ENCODE measurements at regions not wholly inside any gene's neighbourhood (a gene's known extent, or its start where the extent isn't known, plus 50 kb on each side); places are given as distances from the start of the nearest gene placed in this dataset.

GRCh38 chr11:69922015-69922595 lies 102.9 kb upstream of the FGF3 start:
- no peaks in the 10 kb centered on the region for H3K9me3 ChIP-seq (ENCODE audit: control insufficient read depth in 1 of 2, low read length in 2 of 2)
- Mint-ChIP-seq H3K4me3 (no peak overlapping the region), H3K4me1 (peaks cover 0 to 11% (median 6%) of the 10 kb centered on the region in 4 donors), H3K27me3 (peaks cover 29 to 34% of the 10 kb centered on the region in 2 donors), H3K36me3 (no peaks in the 10 kb centered on the region), H3K27ac (no peak overlapping the region), H3K9me3 (peaks cover 0 to 2% (median 0%) of the 10 kb centered on the region in 8 donors)
- peaks cover 14% of the 10 kb centered on the region for H3K27me3 ChIP-seq (ENCODE audit: insufficient read depth, low read length)
- DNase-seq: no peak
- H3K36me3 ChIP-seq (ENCODE audit: insufficient read depth, low read length): no peaks in the 10 kb centered on the region
- ChIA-PET POLR2A (ENCODE audit: partially characterized antibody) (no interaction called here), CTCF (ENCODE audit: partially characterized antibody) (no interaction called here)
- H3K4me3 ChIP-seq (ENCODE audit: low read length in 2 of 2): no peak overlapping the region
- intact Hi-C loops (cut with micrococcal nuclease): no loop called here
- H3K27ac ChIP-seq (ENCODE audit: low read depth, low read length): no peak overlapping the region
- H3K4me1 ChIP-seq (ENCODE audit: insufficient read depth, low read length): no peaks in the 10 kb centered on the region

GRCh38 chr11:69922596-69923111 lies 103.4 kb upstream of the FGF3 start:
- Mint-ChIP-seq H3K27ac (no peak overlapping the region), H3K36me3 (no peaks in the 10 kb centered on the region), H3K27me3 (peaks cover 31 to 39% of the 10 kb centered on the region in 2 donors), H3K4me1 (peaks cover 0 to 11% (median 6%) of the 10 kb centered on the region in 4 donors), H3K4me3 (no peak overlapping the region), H3K9me3 (peaks cover 0 to 2% (median 0%) of the 10 kb centered on the region in 8 donors)
- no peaks in the 10 kb centered on the region for H3K36me3 ChIP-seq (ENCODE audit: insufficient read depth, low read length)
- H3K4me3 ChIP-seq (ENCODE audit: low read length in 2 of 2): no peak overlapping the region
- DNase-seq: no peak
- H3K27me3 ChIP-seq (ENCODE audit: insufficient read depth, low read length): peaks cover 14% of the 10 kb centered on the region
- no peak overlapping the region for H3K27ac ChIP-seq (ENCODE audit: low read depth, low read length)
- ChIA-PET POLR2A (ENCODE audit: partially characterized antibody) (no interaction called here), CTCF (ENCODE audit: partially characterized antibody) (no interaction called here)
- intact Hi-C loops (cut with micrococcal nuclease): no loop called here
- no peaks in the 10 kb centered on the region for H3K9me3 ChIP-seq (ENCODE audit: control insufficient read depth in 1 of 2, low read length in 2 of 2)
- no peaks in the 10 kb centered on the region for H3K4me1 ChIP-seq (ENCODE audit: insufficient read depth, low read length)

DNA sequence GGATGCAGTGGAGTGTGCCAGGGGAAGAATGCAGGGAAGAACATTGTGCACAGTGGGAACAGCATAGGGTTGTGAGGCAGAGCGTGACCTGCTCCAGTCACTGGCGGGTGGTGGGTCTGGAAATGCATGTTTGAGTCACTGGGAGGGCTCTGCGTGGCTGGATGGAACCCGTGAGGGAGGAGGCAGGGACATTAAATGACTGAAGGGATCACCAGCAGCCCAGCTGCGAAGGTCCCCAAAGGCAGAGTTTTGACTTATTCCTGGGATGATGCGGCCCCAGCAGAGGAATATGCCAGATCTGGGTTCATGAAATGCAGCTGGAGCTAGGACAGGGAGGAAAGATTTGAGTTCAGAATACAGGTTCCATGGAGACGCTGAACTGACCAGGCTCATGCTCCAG lies 104.0 kb upstream of the FGF3 start:
- no peaks in the 10 kb centered on the region for H3K36me3 Mint-ChIP-seq
- H3K9me3 Mint-ChIP-seq: peaks cover 0 to 2% (median 0%) of the 10 kb centered on the region in 8 donors
- no peak overlapping the region for H3K27ac Mint-ChIP-seq
- no peak for DNase-seq
- POLR2A ChIA-PET (ENCODE audit: partially characterized antibody): no interaction called here
- CTCF ChIA-PET (ENCODE audit: partially characterized antibody): no interaction called here
- H3K9me3 ChIP-seq (ENCODE audit: control insufficient read depth in 1 of 2, low read length in 2 of 2): no peaks in the 10 kb centered on the region
- no peak overlapping the region for H3K4me3 ChIP-seq (ENCODE audit: low read length in 2 of 2)
- peaks cover 0 to 11% (median 6%) of the 10 kb centered on the region in 4 donors for H3K4me1 Mint-ChIP-seq
- H3K27me3 ChIP-seq (ENCODE audit: insufficient read depth, low read length): peaks cover 14% of the 10 kb centered on the region
- peaks cover 33 to 43% of the 10 kb centered on the region in 2 donors for H3K27me3 Mint-ChIP-seq
- no peak overlapping the region for H3K27ac ChIP-seq (ENCODE audit: low read depth, low read length)
- H3K4me3 Mint-ChIP-seq: no peak overlapping the region
- no peaks in the 10 kb centered on the region for H3K36me3 ChIP-seq (ENCODE audit: insufficient read depth, low read length)
- no peaks in the 10 kb centered on the region for H3K4me1 ChIP-seq (ENCODE audit: insufficient read depth, low read length)
- intact Hi-C loops (cut with micrococcal nuclease): no loop called here

DNA sequence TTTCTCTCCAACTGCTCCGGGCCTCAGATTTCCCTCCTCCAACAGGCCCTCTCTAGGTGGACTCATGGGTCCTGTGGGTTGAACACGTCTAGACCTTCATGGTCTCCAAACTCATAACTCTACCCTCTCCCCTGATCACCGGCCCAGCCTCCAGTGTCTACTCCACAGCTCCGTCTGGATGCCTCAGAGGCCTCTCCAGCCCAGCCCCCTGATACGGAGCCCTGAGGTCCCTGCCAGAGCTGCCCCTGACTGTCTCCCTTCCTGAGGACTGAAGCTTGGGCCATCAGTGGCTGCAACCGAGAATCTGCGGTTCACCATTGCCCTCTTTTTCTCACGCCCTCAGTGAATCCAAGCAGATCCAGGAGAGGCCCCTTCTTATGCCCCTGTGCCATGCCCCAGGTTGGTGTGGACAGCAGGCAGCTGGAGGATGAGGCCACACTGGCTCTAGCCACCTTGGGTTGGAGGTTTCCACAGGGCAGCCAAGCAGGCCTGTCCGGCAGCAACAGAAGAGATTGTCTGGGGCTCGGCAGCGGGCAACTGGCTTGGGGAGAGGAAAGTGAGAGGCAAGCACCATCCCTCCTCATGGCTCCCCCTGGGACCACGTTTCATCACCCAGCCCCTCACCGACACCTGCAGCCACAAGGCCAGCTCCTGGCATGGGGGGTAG lies 104.6 kb upstream of the FGF3 start:
- H3K27ac ChIP-seq (ENCODE audit: low read depth, low read length): no peak overlapping the region
- DNase-seq: no peak
- no peak overlapping the region for H3K4me3 ChIP-seq (ENCODE audit: low read length in 2 of 2)
- peaks cover 33 to 43% of the 10 kb centered on the region in 2 donors for H3K27me3 Mint-ChIP-seq
- H3K4me1 ChIP-seq (ENCODE audit: insufficient read depth, low read length): no peaks in the 10 kb centered on the region
- H3K36me3 ChIP-seq (ENCODE audit: insufficient read depth, low read length): no peaks in the 10 kb centered on the region
- intact Hi-C loops (cut with micrococcal nuclease): no loop called here
- ChIA-PET POLR2A (ENCODE audit: partially characterized antibody) (no interaction called here), CTCF (ENCODE audit: partially characterized antibody) (no interaction called here)
- H3K9me3 ChIP-seq (ENCODE audit: control insufficient read depth in 1 of 2, low read length in 2 of 2): no peaks in the 10 kb centered on the region
- H3K9me3 Mint-ChIP-seq: peaks cover 0 to 2% (median 0%) of the 10 kb centered on the region in 8 donors
- peaks cover 0 to 11% (median 6%) of the 10 kb centered on the region in 4 donors for H3K4me1 Mint-ChIP-seq
- no peak overlapping the region for H3K27ac Mint-ChIP-seq
- H3K36me3 Mint-ChIP-seq: no peaks in the 10 kb centered on the region
- H3K27me3 ChIP-seq (ENCODE audit: insufficient read depth, low read length): peaks cover 14% of the 10 kb centered on the region
- no peak overlapping the region for H3K4me3 Mint-ChIP-seq

GRCh38 chr11:69924308-69925161 lies 105.3 kb upstream of the FGF3 start:
- peaks cover 0 to 2% (median 0%) of the 10 kb centered on the region in 8 donors for H3K9me3 Mint-ChIP-seq
- POLR2A ChIA-PET (ENCODE audit: partially characterized antibody): no interaction called here
- intact Hi-C loops (cut with micrococcal nuclease): no loop called here
- no peak overlapping the region for H3K27ac Mint-ChIP-seq
- DNase-seq: no peak
- Histone ChIP-seq H3K27ac (ENCODE audit: low read depth, low read length) (no peak overlapping the region), H3K27me3 (ENCODE audit: insufficient read depth, low read length) (peaks cover 14% of the 10 kb centered on the region), H3K9me3 (ENCODE audit: control insufficient read depth in 1 of 2, low read length in 2 of 2) (no peaks in the 10 kb centered on the region), H3K36me3 (ENCODE audit: insufficient read depth, low read length) (no peaks in the 10 kb centered on the region), H3K4me1 (ENCODE audit: insufficient read depth, low read length) (no peaks in the 10 kb centered on the region), H3K4me3 (ENCODE audit: low read length in 2 of 2) (no peak overlapping the region)
- CTCF ChIA-PET (ENCODE audit: partially characterized antibody): no interaction called here
- no peaks in the 10 kb centered on the region for H3K36me3 Mint-ChIP-seq
- H3K4me1 Mint-ChIP-seq: peaks cover 0 to 11% (median 4%) of the 10 kb centered on the region in 4 donors
- H3K4me3 Mint-ChIP-seq: no peak overlapping the region
- peaks cover 33 to 39% of the 10 kb centered on the region in 2 donors for H3K27me3 Mint-ChIP-seq

DNA sequence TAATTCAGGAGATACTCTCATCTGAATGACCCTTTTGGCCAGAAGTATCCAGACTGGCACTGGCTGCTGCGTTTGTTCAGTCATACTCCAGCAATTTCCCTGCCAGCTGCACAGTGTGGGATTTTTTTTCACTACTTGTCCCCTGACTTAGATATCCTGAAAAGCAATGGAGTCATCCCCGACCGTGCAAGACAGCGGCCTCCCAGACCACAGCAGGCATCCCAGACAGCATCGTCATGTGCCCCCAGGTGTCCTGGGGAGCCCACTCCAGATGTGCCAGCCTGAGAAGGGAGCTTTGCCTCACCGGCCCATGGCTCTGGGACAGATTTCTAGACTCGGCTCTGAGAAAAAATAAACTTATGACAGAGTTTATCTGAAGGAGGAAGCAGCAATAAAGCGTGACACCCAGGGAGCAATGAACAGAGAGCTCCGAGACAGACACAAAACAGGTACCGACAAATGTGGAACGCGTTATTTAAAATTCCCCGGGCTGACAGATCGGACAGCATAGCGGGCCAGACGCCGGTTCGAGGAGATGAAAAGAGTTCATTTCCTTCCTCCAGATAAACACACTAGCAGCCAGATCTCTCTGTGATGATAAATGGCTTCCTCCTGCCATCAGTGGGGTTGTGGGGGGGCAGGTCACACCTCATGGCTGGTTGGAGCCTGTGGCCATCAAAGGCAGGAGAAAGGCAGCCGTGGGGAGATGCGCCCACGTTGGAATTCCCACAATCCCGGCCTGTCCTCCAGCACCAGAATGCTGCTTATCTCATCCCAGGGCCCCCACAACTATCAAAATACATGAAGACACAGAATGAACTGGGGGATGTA lies 106.4 kb upstream of the FGF3 start:
- CTCF ChIA-PET (ENCODE audit: partially characterized antibody): no interaction called here
- Histone ChIP-seq H3K27me3 (ENCODE audit: insufficient read depth, low read length) (peaks cover 14% of the 10 kb centered on the region), H3K9me3 (ENCODE audit: control insufficient read depth in 1 of 2, low read length in 2 of 2) (no peaks in the 10 kb centered on the region), H3K4me1 (ENCODE audit: insufficient read depth, low read length) (no peaks in the 10 kb centered on the region), H3K27ac (ENCODE audit: low read depth, low read length) (no peak overlapping the region), H3K4me3 (ENCODE audit: low read length in 2 of 2) (no peak overlapping the region), H3K36me3 (ENCODE audit: insufficient read depth, low read length) (no peaks in the 10 kb centered on the region)
- POLR2A ChIA-PET (ENCODE audit: partially characterized antibody): no interaction called here
- Mint-ChIP-seq H3K4me3 (peak overlapping the region in 1 of 8 donors; percentile 59), H3K27me3 (peaks cover 35 to 40% of the 10 kb centered on the region in 2 donors), H3K27ac (no peak overlapping the region), H3K9me3 (peaks cover 0 to 3% (median 0%) of the 10 kb centered on the region in 8 donors), H3K4me1 (peaks cover 0 to 11% (median 4%) of the 10 kb centered on the region in 4 donors), H3K36me3 (no peaks in the 10 kb centered on the region)
- intact Hi-C loops (cut with micrococcal nuclease): no loop called here
- DNase-seq: no peak

All from CD4-positive, alpha-beta memory T cell (primary cell).